Endothelial cell of umbilical vein (primary cell): ENCODE measurements at regions not wholly inside any gene's neighbourhood (a gene's known extent, or its start where the extent isn't known, plus 50 kb on each side); places are given as distances from the start of the nearest gene placed in this dataset.

ENCODE experiments used
- BruUV-seq: library from RNA; stranded (reverse); fragments of 400-500 nt; replicated peaks from 2 replicates; lab custom pipeline; 2021; lab: Mats Ljungman, UMichigan
- CTCF ChIA-PET: fragments of 300-600, 350-600 bp; sonication (Branson Sonifier 250); formaldehyde crosslinking; loops from one replicate; lab custom pipeline; 2021; ENCODE audit warnings: antibody characterized with exemption, inconsistent platforms; lab: Charles Lee
- POLR2A ChIA-PET: fragments of 300-600, 350-600 bp; sonication (Branson Sonifier 250); formaldehyde crosslinking; loops from one replicate; lab custom pipeline; 2021; ENCODE audit warnings: antibody characterized with exemption, inconsistent platforms; lab: Charles Lee
- DNase-seq: peaks from one replicate; pipeline ENCODE4 v3.0.0-alpha.2; 2011; ENCODE audit warnings: low read depth, low spot score
- FAIRE-seq: peaks from 2 replicates; lab custom pipeline; 2011; peaks lifted over from hg19 to GRCh38; lab: Jason Lieb, UNC
- H2AFZ ChIP-seq: 2 replicates; pipeline ENCODE4 v1.6.0; 2012; ENCODE audit warnings: low read depth, low read length, control low read depth, inconsistent platforms
- H3K27ac ChIP-seq: 2 replicates; pipeline ENCODE4 v1.5.1; 2011; ENCODE audit warnings: low read depth, mild to moderate bottlenecking, control low read depth, low read length, moderate library complexity; ENCODE audit not compliant: insufficient read depth
- H3K27me3 ChIP-seq, 2 experiments: 2 replicates each; pipeline versions ENCODE4 v1.6.0 to v1.6.1; 2011; ENCODE audit warnings: low read length in 2 of 2, mixed read lengths in 1 of 2; ENCODE audit not compliant: control insufficient read depth in 2 of 2, insufficient read depth in 2 of 2
- H3K36me3 ChIP-seq, 2 experiments: 2 replicates in 1 of 2; 3 replicates in 1 of 2; pipeline ENCODE4 v1.5.1; 2011; ENCODE audit warnings: low read length in 2 of 2, mild to moderate bottlenecking in 1 of 2, moderate library complexity in 1 of 2; ENCODE audit not compliant: control insufficient read depth in 2 of 2, insufficient read depth in 2 of 2; ENCODE audit errors: extremely low read depth in 1 of 2
- H3K4me1 ChIP-seq: 3 replicates; pipeline ENCODE4 v1.5.1; 2011; ENCODE audit warnings: mild to moderate bottlenecking, low read length; ENCODE audit not compliant: control insufficient read depth, insufficient read depth; ENCODE audit errors: extremely low read depth
- H3K4me2 ChIP-seq: 2 replicates; pipeline ENCODE4 v1.6.1; 2011; ENCODE audit warnings: low read length, control low read depth, mixed read lengths; ENCODE audit not compliant: insufficient read depth
- H3K4me3 ChIP-seq, 3 experiments: fragments of 200-600 bp in 1 of 3; sonication (generic), shearing (Covaris generic) in 1 of 3; replicated peaks in 1 of 3; 2 replicates each; pipeline ENCODE4 v1.5.1; 2011 to 2016; ENCODE audit warnings: control low read depth in 3 of 3, low read length in 3 of 3, mild to moderate bottlenecking in 2 of 3, inconsistent platforms in 1 of 3, low read depth in 1 of 3, moderate library complexity in 1 of 3; ENCODE audit not compliant: insufficient read depth in 1 of 3
- H3K79me2 ChIP-seq: 2 replicates; pipeline ENCODE4 v1.6.0; 2012; ENCODE audit warnings: low read length, inconsistent platforms; ENCODE audit not compliant: control insufficient read depth, insufficient read depth
- H3K9ac ChIP-seq: replicated peaks from 2 replicates; pipeline ENCODE3; 2011; ENCODE audit warnings: low read length, control low read depth; ENCODE audit not compliant: insufficient read depth; ENCODE audit errors: extremely low read depth
- H3K9me1 ChIP-seq: replicated peaks from 3 replicates; pipeline ENCODE4 v1.6.0; 2011; ENCODE audit warnings: mild to moderate bottlenecking, low read length; ENCODE audit not compliant: control insufficient read depth, insufficient read depth; ENCODE audit errors: extremely low read depth
- H3K9me3 ChIP-seq: replicated peaks from 2 replicates; pipeline ENCODE4 v1.5.1; 2012; ENCODE audit warnings: low read length, inconsistent platforms; ENCODE audit not compliant: control insufficient read depth, insufficient read depth
- H4K20me1 ChIP-seq: replicated peaks from 2 replicates; pipeline ENCODE3; 2011; ENCODE audit warnings: mild to moderate bottlenecking, low read length; ENCODE audit not compliant: control insufficient read depth, insufficient read depth; ENCODE audit errors: extremely low read depth
- CTCF ChIP-seq, 2 donors: IDR thresholded peaks; 1 replicate in 1 of 2; 2 replicates in 1 of 2; pipeline ENCODE4 v1.5.1; 2011; ENCODE audit warnings: low read length in 2 of 2, mild to moderate bottlenecking in 2 of 2, moderate library complexity in 2 of 2, control low read depth in 1 of 2, inconsistent platforms in 1 of 2, low read depth in 1 of 2; ENCODE audit not compliant: insufficient read depth in 1 of 2; ENCODE audit errors: extremely low read depth in 1 of 2
- EZH2 ChIP-seq: IDR thresholded peaks from 2 replicates; pipeline ENCODE4 v1.6.1; 2012; ENCODE audit warnings: borderline replicate concordance, low read depth, mild to moderate bottlenecking, moderate library complexity, low read length, inconsistent platforms; ENCODE audit not compliant: severe bottlenecking
- FOS ChIP-seq: IDR thresholded peaks from 2 replicates; pipeline ENCODE4 v1.6.1; 2011; ENCODE audit warnings: mild to moderate bottlenecking, low read length, moderate library complexity, borderline replicate concordance; ENCODE audit not compliant: insufficient read depth
- GATA2 ChIP-seq: IDR thresholded peaks from 2 replicates; pipeline ENCODE4 v1.7.0; 2011; ENCODE audit warnings: low read depth, mild to moderate bottlenecking, moderate library complexity, mixed read lengths, low read length; ENCODE audit not compliant: insufficient read length, insufficient read depth
- JUN ChIP-seq: IDR thresholded peaks from 2 replicates; pipeline ENCODE4 v1.6.1; 2011; ENCODE audit warnings: borderline replicate concordance, low read depth; ENCODE audit not compliant: insufficient read length, insufficient read depth
- MAX ChIP-seq: IDR thresholded peaks from 2 replicates; pipeline ENCODE4 v1.6.1; 2011; ENCODE audit not compliant: insufficient read depth, insufficient read length
- MYC ChIP-seq: IDR thresholded peaks from one replicate; pipeline ENCODE4 v1.6.1; 2011; ENCODE audit warnings: mild to moderate bottlenecking, low read depth, low read length
- POLR2A ChIP-seq: IDR thresholded peaks from 2 replicates; pipeline ENCODE4 v1.6.1; 2012; ENCODE audit warnings: low read depth, mild to moderate bottlenecking, control low read depth, low read length
- POLR2AphosphoS5 ChIP-seq: IDR thresholded peaks from 2 replicates; pipeline ENCODE4 v1.6.1; 2012; ENCODE audit warnings: low read depth, mild to moderate bottlenecking, control low read depth, low read length, moderate library complexity; ENCODE audit not compliant: insufficient read depth
- dilution Hi-C: fragments of 300-500 bp; cut with MboI; formaldehyde crosslinking; loops from one replicate; pipeline ENCODE4 v1.15.0; 2019; ENCODE audit warnings: low sequenced_read_pairs; ENCODE audit not compliant: extremely low pct_ligation_motif_present
- intact Hi-C: fragments of 100-400 bp; cut with micrococcal nuclease; formaldehyde crosslinking; loops from one replicate; pipeline ENCODE4 v1.10.0; 2022

- dilution Hi-C loops, result no loop called here
- intact Hi-C loops, result no loop called here
Measured at GRCh38 chr12:92007787-92008186, 137.9 kb downstream of the BTG1 start.

More at GRCh38 chr12:92007787-92008186, 137.9 kb downstream of the BTG1 start:
- Histone ChIP-seq H2AFZ (no peak overlapping the region), H3K4me3 (no peak overlapping the region), H3K4me2 (no peak overlapping the region), H3K27me3 (no peaks in the 10 kb centered on the region), H3K4me1 (no peaks in the 10 kb centered on the region), H3K79me2 (no peaks in the 10 kb centered on the region), H3K9me3 (no peaks in the 10 kb centered on the region), H4K20me1 (no peaks in the 10 kb centered on the region), H3K36me3 (no peaks in the 10 kb centered on the region), H3K9me1 (no peaks in the 10 kb centered on the region), H3K27ac (no peak overlapping the region), H3K9ac (no peak overlapping the region)
- ChIA-PET POLR2A (no interaction called here), CTCF (no interaction called here)
- no TSS peak for BruUV-seq
- no peak for FAIRE-seq
- TF ChIP-seq CTCF (IDR thresholded peaks at IDR 0.05; ENCODE audit: extremely low read depth in 1 of 2, insufficient read depth in 1 of 2, low read depth in 1 of 2, low read length in 2 of 2), result no peak
- no peak for TF ChIP-seq FOS
- TF ChIP-seq EZH2, result no peak
- TF ChIP-seq MAX, result no peak
- no peak for TF ChIP-seq GATA2
- no peak for TF ChIP-seq POLR2AphosphoS5
- no peak for TF ChIP-seq JUN
- no peak for TF ChIP-seq MYC
- TF ChIP-seq POLR2A, result no peak
- no peak for DNase-seq
